Adrenal gland (tissue), 5 donors: ENCODE measurements at regions not wholly inside any gene's neighbourhood (a gene's known extent, or its start where the extent isn't known, plus 50 kb on each side); places are given as distances from the start of the nearest gene placed in this dataset.

Experiments
- POLR2A ChIP-seq, 2 donors: fragments of 450-650 bp; IDR thresholded peaks; one replicate each; pipeline ENCODE4 v1.6.1; 2017; ENCODE audit warnings: antibody characterized with exemption in 2 of 2, mild to moderate bottlenecking in 2 of 2, moderate library complexity in 1 of 2
- TF ChIP-seq, protein P1 (sequence below), 6 experiments: fragments of 450-650 bp in 4 of 6; fragments of 200-600 bp in 2 of 6; sonication (generic) in 1 of 6; IDR thresholded peaks; 1 replicate in 5 of 6; 2 replicates in 1 of 6; pipeline versions ENCODE4 v1.5.1 to v1.8.0; 2016 to 2021; ENCODE audit warnings: antibody characterized with exemption in 6 of 6, mild to moderate bottlenecking in 2 of 6, moderate library complexity in 1 of 6
- donor health status: DM: no; HTN: no; CAD: no.

GRCh38 chr2:52745144-52745543 is 1022.5 kb upstream of the CHAC2 start:
- TF ChIP-seq, protein P1, sequence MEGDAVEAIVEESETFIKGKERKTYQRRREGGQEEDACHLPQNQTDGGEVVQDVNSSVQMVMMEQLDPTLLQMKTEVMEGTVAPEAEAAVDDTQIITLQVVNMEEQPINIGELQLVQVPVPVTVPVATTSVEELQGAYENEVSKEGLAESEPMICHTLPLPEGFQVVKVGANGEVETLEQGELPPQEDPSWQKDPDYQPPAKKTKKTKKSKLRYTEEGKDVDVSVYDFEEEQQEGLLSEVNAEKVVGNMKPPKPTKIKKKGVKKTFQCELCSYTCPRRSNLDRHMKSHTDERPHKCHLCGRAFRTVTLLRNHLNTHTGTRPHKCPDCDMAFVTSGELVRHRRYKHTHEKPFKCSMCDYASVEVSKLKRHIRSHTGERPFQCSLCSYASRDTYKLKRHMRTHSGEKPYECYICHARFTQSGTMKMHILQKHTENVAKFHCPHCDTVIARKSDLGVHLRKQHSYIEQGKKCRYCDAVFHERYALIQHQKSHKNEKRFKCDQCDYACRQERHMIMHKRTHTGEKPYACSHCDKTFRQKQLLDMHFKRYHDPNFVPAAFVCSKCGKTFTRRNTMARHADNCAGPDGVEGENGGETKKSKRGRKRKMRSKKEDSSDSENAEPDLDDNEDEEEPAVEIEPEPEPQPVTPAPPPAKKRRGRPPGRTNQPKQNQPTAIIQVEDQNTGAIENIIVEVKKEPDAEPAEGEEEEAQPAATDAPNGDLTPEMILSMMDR (IDR thresholded peaks at IDR 0.05), result no peak
- TF ChIP-seq POLR2A (IDR thresholded peaks at IDR 0.05), result no peak
